Erythroblast (primary cell): ENCODE measurements at regions not wholly inside any gene's neighbourhood (a gene's known extent, or its start where the extent isn't known, plus 50 kb on each side); places are given as distances from the start of the nearest gene placed in this dataset.

Experiments
- GATA1 ChIP-seq: IDR thresholded peaks from 2 replicates; pipeline ENCODE4 v1.6.1; 2011; ENCODE audit warnings: low read depth, mild to moderate bottlenecking, control low read depth, low read length, moderate library complexity
- POLR2A ChIP-seq: IDR thresholded peaks from 2 replicates; pipeline ENCODE4 v1.6.1; 2011; ENCODE audit warnings: mild to moderate bottlenecking, low read length

DNA sequence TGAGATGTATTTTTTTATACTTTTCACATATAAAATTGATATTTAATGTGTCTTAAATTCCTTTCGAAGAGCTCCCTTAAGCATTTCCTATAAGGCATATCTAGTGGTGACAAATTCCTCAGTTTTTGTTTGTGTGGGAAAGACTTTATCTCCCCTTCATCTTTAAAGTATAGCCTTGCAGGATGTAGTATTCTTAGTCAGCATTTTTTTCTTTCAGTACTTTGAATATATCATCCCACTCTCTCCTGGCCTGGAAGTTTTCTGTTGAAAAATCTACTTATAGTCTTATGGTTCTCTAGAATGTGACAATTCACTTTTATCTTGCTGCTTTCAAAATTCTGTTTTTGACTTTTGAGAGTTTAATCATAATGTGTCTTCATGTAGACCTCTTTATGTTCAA, 95.2 kb downstream of the EDEM1 start:
- TF ChIP-seq POLR2A (no peak), GATA1 (no peak)
